Lung (tissue), 11 donors: ENCODE measurements at regions not wholly inside any gene's neighbourhood (a gene's known extent, or its start where the extent isn't known, plus 50 kb on each side); places are given as distances from the start of the nearest gene placed in this dataset.

Experiments used
- ATAC-seq: fragments of 200-7000 bp; cut with Tn5 transposase; one replicate; pipeline ENCODE4 v1.9.1; 2020; ENCODE audit warnings: moderate number of reproducible peaks; ENCODE audit not compliant: insufficient read depth, low FRiP score
- DNase-seq, 3 donors: peaks; one replicate each; pipeline ENCODE4 v3.0.0-alpha.2; 2013 to 2017
- H3K27ac ChIP-seq, 2 donors: one replicate each; pipeline ENCODE4 v1.5.1; 2013; ENCODE audit warnings: mild to moderate bottlenecking in 2 of 2, moderate library complexity in 2 of 2, control low read depth in 1 of 2, inconsistent platforms in 1 of 2, low read depth in 1 of 2, low read length in 1 of 2
- H3K27me3 ChIP-seq, 3 donors: one replicate each; pipeline ENCODE4 v1.5.1; 2013; ENCODE audit warnings: low read length in 2 of 3; ENCODE audit not compliant: control insufficient read depth in 3 of 3, insufficient read depth in 3 of 3
- H3K36me3 ChIP-seq, 4 donors: one replicate each; pipeline ENCODE4 v1.5.1; 2013; ENCODE audit warnings: low read length in 4 of 4, mild to moderate bottlenecking in 1 of 4, moderate library complexity in 1 of 4; ENCODE audit not compliant: control insufficient read depth in 4 of 4, insufficient read depth in 4 of 4
- H3K4me1 ChIP-seq, 5 donors: one replicate each; pipeline ENCODE4 v1.5.1; 2013; ENCODE audit warnings: low read length in 5 of 5, mild to moderate bottlenecking in 2 of 5, moderate library complexity in 1 of 5; ENCODE audit not compliant: control insufficient read depth in 5 of 5, insufficient read depth in 5 of 5
- H3K4me3 ChIP-seq: one replicate; pipeline ENCODE4 v1.5.1; 2013; ENCODE audit warnings: mild to moderate bottlenecking, control low read depth, moderate library complexity
- H3K9ac ChIP-seq, 2 donors: one replicate each; pipeline ENCODE4 v1.5.1; 2013; ENCODE audit warnings: low read length in 2 of 2, control low read depth in 1 of 2; ENCODE audit not compliant: insufficient read depth in 1 of 2
- H3K9me3 ChIP-seq, 4 donors: one replicate each; pipeline ENCODE4 v1.5.1; 2013; ENCODE audit warnings: low read length in 3 of 4, mild to moderate bottlenecking in 1 of 4, moderate library complexity in 1 of 4; ENCODE audit not compliant: control insufficient read depth in 4 of 4, insufficient read depth in 3 of 4
- WGBS, 2 donors: extraction: QIAGEN DNeasy Blood & Tissue Kit; methylation state at CpG; one replicate each; pipeline ENCODE4 v1.1.7; 2013; 5-methylcytosine and 5-hydroxymethylcytosine counted together
- TF ChIP-seq, protein P1 (sequence below): IDR thresholded peaks from 2 replicates; pipeline ENCODE4 v1.5.1; 2012; ENCODE audit warnings: mild to moderate bottlenecking; ENCODE audit errors: control extremely low read depth, extremely low read depth
- donor health status: control.
- donor health status: control.
- donor health status: Bipolar disorder and iron deficiency.
- donor health status: healthy.
- donor health status: DM: yes; HTN: yes; CAD: no.

DNA sequence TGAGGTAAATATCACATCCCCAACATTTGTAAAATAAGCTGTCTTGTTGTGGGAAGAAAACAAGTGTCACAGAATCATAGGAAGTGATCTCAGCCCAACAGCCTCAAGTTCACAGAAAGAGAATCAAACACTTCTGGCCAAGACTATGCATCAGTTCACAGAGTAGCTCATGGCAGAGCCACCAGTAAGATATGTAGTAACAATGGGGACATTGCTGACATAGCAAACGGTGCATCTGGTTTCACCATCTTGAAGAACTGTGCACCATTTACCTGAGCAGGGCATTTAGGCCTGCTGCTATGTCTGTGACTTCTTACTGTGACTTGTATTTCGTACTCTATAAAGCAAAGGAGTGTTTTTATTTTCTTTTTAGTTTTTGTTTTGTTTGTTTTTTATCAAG, 585.3 kb upstream of the FAT3 start:
- TF ChIP-seq, protein P1, sequence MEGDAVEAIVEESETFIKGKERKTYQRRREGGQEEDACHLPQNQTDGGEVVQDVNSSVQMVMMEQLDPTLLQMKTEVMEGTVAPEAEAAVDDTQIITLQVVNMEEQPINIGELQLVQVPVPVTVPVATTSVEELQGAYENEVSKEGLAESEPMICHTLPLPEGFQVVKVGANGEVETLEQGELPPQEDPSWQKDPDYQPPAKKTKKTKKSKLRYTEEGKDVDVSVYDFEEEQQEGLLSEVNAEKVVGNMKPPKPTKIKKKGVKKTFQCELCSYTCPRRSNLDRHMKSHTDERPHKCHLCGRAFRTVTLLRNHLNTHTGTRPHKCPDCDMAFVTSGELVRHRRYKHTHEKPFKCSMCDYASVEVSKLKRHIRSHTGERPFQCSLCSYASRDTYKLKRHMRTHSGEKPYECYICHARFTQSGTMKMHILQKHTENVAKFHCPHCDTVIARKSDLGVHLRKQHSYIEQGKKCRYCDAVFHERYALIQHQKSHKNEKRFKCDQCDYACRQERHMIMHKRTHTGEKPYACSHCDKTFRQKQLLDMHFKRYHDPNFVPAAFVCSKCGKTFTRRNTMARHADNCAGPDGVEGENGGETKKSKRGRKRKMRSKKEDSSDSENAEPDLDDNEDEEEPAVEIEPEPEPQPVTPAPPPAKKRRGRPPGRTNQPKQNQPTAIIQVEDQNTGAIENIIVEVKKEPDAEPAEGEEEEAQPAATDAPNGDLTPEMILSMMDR: no peak
- Histone ChIP-seq H3K4me3 (no peak overlapping the region), H3K27ac (no peak overlapping the region), H3K27me3 (no peaks in the 10 kb centered on the region), H3K4me1 (no peaks in the 10 kb centered on the region), H3K36me3 (no peaks in the 10 kb centered on the region), H3K9ac (no peak overlapping the region), H3K9me3 (no peaks in the 10 kb centered on the region)
- WGBS, 2 donors: 76 to 80% methylated on average over 2 of the region's 2 CpGs
- ATAC-seq (no peak), DNase-seq (no peak)

- Histone ChIP-seq H3K4me1 (no peaks in the 10 kb centered on the region), H3K4me3 (no peak overlapping the region), H3K36me3 (no peaks in the 10 kb centered on the region), H3K27me3 (no peaks in the 10 kb centered on the region), H3K9me3 (no peaks in the 10 kb centered on the region), H3K9ac (no peak overlapping the region), H3K27ac (no peak overlapping the region)
- DNase-seq: no peak
- WGBS, 2 donors: 77 to 84% methylated on average over 4 of the region's 4 CpGs
- no peak for ATAC-seq
- TF ChIP-seq, protein P1: no peak
Observed at GRCh38 chr11:91630916-91631673, 593.5 kb upstream of the FAT3 start.

- H3K27me3 ChIP-seq: no peaks in the 10 kb centered on the region
- no peaks in the 10 kb centered on the region for H3K4me1 ChIP-seq
- H3K4me3 ChIP-seq: no peak overlapping the region
- no peaks in the 10 kb centered on the region for H3K36me3 ChIP-seq
- TF ChIP-seq, protein P1: no peak
- DNase-seq: peak in 1 of 3 donors; percentile 12
- ATAC-seq: no peak
- WGBS, 2 donors: 43 to 49% methylated on average over 1 of the region's 1 CpG
- no peaks in the 10 kb centered on the region for H3K9me3 ChIP-seq
- H3K9ac ChIP-seq: no peak overlapping the region
- H3K27ac ChIP-seq: no peak overlapping the region
Observed at GRCh38 chr11:91625495-91625894, 599.1 kb upstream of the FAT3 start.

DNA sequence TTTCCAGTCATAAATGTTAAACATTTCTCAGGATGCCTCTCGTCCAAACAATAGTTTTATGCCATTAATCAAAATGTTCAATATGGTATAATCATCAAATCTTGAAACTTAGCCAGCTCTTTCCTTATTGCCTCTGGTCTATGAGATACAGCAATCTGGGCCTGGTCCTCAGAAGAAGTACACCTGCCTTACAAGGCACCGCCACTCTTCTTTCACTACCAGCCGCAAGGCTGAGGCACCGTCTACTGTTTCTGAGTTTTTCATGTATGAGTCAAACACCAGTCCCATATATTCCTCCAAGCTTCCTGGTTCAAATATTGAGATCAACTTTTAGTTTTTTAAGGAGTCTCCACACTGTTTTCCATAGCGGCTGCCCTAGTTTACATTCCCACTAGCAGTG, 600.6 kb upstream of the FAT3 start:
- Histone ChIP-seq H3K4me1 (no peaks in the 10 kb centered on the region), H3K27ac (no peak overlapping the region), H3K9ac (no peak overlapping the region), H3K9me3 (no peaks in the 10 kb centered on the region), H3K4me3 (no peak overlapping the region), H3K27me3 (no peaks in the 10 kb centered on the region), H3K36me3 (no peaks in the 10 kb centered on the region)
- no peak for DNase-seq
- TF ChIP-seq, protein P1: no peak
- ATAC-seq: no peak
- WGBS, 2 donors: 87 to 90% methylated on average over 5 of the region's 5 CpGs
